CD4-positive, alpha-beta T cell treated with Interleukin-4 for 1 hour (primary cell): ENCODE measurements at regions not wholly inside any gene's neighbourhood (a gene's known extent, or its start where the extent isn't known, plus 50 kb on each side); places are given as distances from the start of the nearest gene placed in this dataset.

Experiments used
- DNase-seq, 2 donors: peaks; one replicate each; pipeline ENCODE4 v3.0.0-alpha.2; 2020 to 2022

DNA sequence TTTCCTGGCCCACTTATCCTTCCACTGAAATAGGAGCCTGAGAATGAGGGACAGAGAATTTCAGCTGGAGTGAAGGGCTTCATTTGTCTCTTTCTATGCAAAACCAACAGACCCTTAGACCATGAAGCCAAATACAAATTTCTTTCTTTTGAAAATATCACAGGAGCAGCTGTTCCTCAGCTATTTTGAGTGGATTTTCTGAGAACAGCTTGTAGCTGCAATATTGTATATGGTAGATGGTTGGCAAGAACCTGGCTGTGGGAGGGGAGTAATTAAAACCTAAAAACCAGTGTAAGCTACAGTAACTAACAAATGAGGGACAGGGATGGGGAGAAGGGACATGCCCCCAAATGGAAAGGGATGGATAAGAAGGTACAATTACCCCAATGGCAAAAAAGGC, 350.3 kb upstream of the CDH20 start:
- DNase-seq = no peak

DNA sequence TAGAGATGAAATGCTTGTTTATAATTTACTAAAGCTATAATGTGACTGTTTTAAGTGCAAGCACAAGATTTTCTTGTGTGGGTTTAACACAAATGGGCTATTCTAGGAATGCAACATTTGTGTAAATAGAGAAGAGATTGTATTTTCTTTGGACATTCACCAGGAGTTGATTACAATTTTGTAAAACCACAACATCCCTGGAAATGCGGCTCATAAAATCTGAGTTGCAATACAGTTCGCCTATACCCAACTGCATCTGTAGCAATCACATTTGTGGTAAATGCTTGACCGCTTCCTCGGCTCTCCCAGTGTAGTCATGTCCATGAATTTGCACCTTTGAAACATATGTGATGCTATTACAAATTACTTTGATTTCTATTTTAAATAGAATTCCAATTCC, 348.7 kb upstream of the CDH20 start:
- DNase-seq = no peak

DNA sequence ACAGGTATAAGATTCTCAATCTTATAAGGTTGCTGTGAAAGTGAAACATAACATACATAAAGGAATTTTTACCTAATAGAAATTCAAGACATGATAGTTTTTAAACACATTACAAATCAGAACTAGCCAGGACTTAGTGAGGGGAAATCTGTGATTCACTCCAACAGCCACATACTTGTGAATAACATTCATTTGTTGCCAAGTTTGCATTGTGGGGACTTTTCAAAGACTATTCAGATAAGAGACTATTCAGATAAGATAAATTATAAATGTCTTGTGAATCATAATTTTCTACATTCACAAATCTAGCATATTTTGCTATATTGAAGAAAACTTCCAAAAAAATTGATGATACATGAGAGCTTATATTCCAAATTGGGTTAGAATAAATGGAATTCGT, 345.3 kb upstream of the CDH20 start:
- DNase-seq = no peak

DNA sequence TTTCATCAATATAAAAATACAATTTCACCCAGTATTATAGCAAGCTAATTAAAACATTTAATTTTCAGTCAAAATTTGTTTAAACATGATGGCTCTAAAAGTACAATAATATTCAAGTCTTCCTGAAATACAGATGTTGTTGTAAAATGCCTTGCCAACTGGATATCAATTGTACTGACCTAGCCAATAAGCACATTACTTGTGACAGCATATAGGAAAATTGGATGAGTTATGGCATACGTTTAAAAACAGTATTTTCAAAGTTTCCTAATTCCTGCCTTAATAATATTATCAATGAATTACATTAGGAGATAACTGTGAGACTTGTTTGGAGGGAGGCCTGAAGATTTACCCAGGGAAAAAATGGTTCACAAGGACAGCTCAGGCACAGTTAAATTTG, 336.9 kb upstream of the CDH20 start:
- no peak for DNase-seq

DNA sequence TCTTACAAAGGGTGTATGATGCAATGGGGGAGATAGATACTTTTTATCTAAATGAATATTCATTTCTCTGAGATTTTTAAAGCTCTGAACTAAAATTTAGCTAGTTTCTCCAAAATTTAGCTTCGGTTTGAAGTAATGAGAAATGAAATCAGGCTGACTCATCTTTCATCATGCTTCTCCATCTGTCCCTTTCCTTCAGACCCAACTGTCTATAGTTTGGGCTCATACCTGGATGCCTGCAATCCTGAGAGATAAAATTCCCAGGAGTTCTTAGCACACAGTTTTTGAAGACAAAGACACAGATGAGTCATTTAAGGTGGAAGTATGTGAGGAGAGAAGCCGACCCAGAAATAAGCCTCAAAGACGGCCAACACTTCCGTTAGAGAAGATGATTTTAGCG, 336.4 kb upstream of the CDH20 start:
- DNase-seq = no peak

DNA sequence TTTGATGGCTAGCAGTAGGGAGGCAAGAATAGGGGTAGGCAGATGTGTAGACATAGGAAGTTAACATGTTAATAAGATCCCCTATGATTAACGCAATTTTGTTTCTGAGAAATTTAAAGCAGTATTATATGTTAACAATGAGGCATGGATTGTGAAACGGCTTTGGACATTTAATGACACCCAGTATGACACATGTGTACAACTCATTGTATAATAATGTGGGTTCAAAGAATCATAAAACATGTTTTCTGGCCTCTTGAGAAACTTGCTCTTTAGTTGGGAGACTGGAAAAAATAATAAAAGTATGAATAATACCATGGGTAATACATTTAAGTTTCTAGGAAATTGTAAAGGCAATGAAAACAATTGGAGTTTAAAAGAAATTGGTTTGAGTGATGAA, 332.1 kb upstream of the CDH20 start:
- DNase-seq = no peak

DNA sequence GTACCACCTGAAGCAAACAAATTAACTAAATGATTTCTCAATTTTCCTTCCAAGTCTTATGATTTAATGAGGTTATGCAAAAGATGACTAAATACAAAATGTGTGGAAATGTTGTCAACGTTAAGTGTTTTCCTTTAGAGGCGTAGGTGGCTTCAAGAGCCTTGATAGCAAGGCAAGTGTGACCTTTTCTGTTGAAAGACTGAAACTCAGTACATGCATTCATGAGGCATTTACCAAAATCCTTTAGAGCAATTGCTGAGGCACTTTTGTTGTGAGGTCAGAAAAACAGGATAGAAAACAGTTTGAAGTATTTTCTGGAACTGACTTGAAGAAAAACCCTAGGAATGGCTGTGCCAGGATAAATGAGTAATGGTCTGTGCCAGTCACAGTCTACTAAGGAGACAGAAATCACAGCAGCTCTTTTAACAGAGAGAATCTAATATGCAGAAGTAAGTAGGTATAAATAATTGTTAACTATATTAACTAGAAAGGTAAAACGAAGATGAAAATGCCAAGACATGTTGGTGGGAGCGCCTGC, 326.5 kb upstream of the CDH20 start:
- DNase-seq = no peak

DNA sequence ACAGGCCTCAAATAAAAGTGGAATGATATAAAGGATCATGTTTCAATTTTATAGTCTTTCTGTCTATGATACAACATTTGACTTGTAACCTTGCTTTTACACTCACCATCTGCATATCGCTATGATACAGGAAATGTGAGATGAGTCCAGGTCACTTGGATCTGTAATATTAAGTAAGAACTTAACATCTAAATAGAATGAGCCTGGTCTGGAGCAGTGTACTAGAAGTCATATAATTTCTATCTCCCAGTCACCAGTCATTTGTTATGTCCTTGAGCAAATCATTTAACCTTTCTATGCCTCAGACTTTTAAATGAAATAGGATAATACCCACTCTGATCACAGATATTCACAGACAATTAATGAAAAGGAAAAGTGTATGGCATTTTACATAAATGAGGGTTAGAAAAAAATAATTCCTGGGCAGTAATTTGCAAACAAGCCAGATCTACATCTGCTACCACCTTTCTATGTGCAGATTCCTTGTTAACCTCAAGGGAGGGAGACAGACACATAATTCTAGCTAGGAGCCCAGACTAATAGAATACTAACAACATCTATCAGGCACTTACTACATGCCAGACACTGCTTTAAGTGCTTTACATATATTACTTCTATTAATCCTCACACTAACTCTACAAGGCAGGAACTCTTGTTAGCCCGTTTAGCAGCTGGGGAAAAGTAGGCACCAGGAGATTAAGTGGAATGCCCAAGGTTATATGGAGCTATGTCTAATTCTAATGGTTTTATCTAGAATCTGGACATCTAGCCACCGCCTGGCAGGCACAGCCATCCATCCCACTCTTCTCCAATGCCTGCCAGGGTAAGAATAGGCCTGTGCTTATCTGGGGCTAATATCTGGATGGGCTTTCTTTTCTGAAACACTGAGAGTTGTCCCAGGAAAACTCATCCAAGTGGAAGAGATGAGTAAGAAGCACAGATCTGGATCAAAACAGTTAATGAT, 313.6 kb upstream of the CDH20 start:
- DNase-seq = no peak

DNA sequence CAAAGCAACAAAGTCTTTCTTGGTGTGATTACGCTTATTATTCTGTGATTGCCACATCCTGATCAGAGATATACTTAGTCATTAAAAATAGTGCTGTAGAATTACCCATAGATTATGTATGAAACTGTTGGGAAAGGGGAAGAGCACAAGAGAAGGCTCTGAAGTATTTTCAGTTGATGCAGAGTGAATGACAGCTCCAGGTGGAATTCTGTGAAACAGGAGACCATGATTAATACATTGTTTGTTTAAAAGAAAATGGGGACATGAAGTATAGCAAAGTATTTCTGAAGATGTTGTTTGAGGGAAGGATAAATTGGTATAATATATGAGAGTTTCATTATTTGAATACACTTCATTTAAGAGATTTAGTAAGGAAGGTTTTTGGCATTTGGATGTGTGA, 307.6 kb upstream of the CDH20 start:
- no peak for DNase-seq

DNA sequence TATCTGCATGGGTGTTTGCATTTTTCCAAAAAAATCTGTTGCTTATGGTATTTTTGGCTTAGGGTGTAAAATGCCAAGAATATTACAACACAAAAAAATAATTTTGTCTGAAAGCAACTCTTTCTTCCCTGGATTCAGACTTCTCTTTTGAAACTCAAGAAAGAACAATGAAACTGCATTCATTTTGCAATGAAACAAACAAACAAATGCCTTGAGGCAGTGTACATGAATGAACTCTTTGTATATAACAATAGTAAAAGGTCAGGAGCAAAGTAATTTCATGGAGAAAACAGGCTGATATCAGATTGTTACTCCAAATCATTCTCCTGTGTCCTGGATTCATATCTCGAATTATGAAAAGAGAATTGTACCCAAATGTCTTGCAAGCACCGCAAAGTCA, 301.6 kb upstream of the CDH20 start:
- no peak for DNase-seq

DNA sequence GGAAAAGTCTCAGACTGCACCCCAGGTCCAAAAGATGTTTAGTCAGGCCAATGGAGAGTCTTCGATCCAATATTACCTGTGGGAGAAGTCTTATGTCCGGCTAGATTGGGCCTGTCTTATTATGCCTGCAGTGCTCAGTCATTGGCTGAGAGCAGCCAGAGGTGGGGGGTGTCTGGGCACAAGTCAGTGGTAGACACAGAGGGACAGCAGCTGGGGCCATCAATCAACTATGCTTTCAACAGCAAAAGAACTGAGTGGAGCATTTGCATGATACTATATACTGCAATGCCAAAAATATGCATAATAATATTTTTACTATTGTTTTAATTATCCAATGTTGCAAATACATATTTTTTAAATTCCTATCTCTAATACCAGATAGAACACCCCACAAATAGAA, 298.6 kb upstream of the CDH20 start:
- no peak for DNase-seq

DNA sequence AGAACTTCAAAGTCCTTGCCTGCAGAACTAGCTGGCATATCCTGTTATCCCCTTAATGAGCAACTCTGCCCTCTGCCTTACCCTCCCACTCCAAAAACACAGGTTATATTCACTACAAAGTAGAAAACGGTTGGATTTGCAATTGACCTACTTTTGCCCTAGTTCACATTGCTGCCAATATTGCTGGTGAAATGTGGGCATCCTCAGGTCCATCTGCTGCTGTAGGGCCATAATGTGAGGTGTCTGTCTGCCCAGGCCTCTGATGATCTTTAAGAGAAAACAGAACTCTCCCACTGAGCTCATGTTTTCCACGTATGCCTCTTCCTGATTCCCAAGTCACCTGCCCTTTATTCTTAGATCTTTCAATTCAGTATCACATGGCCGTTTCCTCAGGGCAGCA, 294.0 kb upstream of the CDH20 start:
- DNase-seq = no peak

DNA sequence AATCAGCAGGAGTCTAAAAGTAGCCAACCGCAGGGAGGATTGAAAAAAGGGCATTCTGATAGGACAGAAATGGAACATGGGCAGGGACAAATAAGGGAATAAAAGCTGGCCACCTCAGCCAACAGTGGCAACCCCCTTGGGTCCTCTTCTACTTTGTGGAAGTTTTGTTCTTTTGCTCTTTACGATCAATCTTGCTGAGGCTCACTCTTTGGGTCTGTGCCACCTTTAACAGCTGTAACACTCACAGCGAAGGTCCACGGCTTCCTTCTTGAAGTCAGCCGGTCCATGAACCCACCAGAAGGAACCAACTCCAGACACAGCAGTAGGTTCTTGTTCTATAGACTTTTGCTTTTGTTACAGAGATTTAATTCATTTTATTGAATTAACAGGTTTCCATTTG, 285.4 kb upstream of the CDH20 start:
- no peak for DNase-seq

DNA sequence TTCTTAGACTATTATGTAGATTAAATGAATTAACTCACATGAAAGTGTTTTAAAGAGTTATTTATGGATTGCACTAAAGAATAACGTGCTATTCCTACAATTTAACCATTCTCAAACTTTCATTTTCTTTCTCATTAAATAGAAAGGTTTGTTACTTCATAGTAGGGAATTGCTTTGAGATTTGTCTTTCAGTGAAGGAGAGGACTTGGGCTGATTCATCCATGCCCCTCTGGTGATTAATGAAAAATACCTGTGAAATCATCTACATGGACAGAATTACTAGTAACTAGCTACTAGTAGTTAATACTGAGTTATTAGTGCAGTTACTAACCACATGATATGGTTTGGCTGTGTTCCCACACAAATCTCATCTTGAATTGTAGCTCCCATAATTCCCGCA, 275.8 kb upstream of the CDH20 start:
- DNase-seq = no peak

DNA sequence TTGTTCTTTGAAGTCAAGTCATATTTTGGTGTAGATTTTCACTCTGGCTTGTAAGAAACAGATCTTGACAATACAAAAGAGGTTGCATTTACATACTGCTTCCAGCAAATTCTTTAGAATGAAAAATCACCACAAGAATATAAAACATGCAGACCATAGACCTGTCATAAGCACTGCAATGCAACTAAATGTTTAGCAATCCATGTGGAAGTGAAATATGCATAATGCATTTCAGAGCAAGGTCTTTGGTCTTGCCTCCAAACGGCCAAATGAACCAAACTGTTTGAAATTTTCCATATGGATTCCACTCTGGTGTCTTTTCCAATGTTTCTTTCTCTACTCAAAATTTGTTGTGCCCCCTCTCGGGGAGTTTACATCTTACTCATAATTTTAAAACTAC, 271.0 kb upstream of the CDH20 start:
- DNase-seq = no peak

DNA sequence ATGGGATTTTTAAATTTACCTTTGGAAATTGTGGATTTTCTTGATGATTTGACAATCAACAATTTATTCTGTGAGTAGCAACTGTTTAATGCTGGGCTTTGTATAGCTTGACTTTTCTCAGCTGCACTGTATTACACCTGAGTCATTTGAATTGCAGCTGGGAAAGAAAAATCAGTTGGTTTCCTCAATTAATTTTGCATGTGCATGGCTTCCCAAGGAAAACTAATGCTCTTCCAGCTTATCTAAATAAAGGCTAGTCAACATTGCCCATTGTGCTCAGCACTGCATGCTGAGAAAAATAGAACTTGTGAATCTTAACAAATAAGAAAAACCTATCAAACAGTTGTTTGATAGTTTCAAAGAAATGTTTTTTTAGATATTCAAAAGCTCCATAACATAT, 268.3 kb upstream of the CDH20 start:
- DNase-seq = no peak

DNA sequence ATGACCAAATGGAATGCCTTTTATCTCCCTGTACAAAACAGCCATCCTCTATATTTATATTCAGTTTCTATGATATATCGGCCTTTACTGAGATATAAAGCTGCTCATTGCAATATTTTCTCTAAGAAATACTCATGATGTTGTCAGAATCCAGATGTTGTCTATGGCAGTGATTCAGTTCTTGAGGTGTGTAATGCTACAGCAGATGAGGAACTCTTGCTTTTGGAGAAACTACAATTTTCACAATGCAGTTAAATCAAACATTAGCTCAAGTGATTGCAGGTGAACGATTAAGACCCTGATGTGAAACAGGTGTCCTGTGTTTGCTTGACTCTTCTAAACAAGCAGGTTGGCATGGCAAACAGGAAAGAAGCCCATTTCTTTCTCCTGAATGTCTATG, 256.2 kb upstream of the CDH20 start:
- DNase-seq = no peak

DNA sequence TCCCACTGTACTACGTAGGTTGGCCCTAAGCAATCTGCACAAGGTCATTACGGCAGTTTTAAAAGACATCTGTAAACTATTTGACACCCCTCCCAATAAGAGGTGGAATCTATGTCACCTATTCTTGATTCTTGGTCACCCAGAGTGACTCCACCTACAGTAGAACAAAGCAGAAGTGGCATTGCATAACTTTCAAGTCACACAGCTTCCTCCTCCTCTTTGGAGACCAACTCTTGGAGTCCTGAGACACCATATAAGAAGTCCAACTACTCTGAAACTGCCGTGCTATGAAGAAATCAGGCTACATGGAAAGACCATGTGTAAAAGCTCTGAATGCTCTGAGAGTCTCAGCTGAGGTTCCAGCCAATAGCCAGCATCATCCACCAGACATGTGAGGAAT, 253.5 kb upstream of the CDH20 start:
- DNase-seq = no peak

DNA sequence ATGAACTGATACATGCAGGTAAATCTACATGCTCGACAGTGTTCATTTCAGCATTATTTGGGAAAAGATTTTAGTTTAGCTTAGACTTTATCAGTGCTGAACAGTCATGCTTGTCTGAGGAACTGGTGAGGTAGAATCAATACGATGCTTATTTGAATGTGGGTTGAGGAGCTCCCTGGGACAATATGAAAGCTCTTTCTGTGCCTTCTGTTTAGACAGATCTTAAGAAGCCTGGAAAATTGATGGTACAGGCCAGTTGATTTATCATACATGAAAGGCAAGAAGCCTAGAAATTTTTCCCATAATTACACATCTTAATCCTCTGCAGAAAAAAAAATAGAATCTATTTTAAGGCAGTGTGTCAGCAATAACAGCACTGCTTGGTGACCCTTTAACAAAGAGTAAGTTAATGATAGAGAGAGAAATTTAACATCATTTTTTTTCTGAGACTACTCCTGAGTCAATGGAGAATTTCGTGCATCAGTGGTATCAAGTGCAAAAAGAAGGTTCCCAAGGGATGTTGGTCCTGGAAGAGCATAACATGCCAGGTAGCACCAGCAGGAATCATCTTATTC, 252.2 kb upstream of the CDH20 start:
- no peak for DNase-seq

DNA sequence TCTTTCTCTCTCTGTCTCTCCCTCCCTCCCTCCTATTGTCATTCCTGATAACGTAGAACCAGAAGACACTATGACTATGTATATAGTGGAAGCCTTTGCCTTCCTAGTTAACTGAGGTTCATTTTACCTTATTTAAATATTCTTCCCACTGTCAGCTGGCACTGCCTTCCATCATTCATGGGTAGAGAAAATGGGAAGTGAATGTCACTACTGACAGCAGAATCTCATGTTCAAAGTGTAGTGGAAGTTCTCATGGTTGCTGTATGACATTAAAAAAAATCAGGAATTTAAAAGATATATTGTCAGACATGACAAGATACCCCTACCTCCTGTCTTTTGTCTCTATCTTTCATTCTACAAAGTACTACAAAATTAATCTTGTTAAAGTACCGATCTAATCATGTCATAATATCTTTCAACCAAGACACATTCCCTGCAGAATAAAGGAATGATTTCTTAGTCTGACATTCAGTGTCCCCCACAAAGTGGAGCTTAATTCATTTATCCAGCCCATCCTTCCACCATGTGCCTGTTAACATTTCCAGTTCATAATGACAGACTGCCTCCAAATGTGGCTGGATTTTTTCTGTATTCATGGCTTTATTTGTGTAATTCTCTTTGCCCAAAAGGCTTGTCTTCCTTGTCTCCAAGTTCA, 250.1 kb upstream of the CDH20 start:
- DNase-seq = no peak

DNA sequence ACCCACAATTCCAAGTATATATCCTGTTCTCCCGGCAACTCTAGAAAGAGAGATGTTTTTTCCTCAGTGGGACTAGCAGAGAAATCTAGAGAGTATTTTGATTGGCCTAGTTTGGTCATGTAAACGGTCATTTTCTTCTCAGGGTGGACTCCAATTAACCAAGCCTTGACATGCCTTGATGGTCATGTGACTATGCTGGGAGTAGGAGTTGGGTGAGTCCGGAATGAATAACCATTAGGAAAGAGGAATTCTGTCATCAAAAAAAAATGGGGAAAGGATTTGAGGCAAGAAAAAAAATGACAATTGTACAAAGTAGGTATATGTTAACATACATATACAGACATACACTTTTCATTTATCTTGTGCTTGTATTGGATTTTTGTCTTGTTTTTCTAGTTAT, 248.2 kb upstream of the CDH20 start:
- DNase-seq = no peak

DNA sequence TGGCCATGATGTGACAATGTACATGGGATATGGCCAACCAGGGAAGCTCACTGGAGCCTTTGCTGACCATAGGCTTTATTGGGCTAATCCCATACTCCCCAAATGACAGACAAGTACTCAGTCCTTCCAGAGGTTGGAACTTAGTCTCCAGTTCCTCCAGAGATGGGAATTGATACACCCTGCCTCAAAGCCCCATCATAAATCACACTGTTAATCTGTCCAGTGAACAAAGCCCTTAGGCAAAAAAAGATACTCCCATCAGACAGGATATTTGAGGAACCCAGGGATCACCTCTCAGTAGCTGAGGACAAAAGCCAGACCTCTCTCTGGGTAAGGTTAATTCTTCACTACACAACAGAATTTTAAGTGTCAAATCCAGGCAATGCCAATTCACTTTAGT, 247.5 kb upstream of the CDH20 start:
- no peak for DNase-seq

DNA sequence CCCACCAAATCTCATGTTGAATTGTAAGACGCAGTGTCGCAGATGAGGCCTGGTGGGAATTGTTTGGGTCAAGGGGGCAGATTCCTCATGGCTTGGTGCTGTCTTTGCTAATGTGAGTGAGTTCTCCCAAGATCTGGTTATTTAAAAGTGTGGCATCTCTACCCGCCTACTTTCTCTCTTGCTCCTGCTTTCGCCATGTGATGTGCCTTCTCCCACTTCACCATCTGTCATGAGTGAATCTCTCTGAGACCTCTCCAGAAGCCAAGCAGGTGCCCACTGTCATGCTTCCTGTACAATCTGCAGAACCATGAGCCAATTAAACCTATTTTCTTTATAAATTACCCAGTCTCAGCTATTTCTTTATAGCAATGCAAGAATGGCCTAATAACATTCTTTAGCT, 246.6 kb upstream of the CDH20 start:
- no peak for DNase-seq

DNA sequence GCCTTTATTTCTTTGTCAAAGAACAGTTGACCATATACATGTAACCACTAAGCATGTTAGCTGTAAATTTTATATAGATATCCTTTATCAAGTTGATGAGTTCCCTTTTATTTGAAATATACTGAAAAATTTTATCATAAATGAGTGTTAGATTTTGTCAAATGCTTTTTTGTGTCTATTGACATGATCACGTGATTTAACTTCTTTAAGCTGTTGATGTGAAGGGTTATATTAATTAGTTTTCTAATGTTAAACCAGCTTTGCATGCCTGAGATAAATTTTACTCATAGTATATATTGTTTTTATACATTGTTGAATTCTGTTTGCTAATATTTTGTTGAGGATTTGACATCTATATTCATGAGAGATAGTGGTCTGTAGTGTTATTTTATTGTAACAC, 241.9 kb upstream of the CDH20 start:
- no peak for DNase-seq
